ENCODE measurements at regions not wholly inside any gene's neighbourhood (a gene's known extent, or its start where the extent isn't known, plus 50 kb on each side); places are given as distances from the start of the nearest gene placed in this dataset.

DNA sequence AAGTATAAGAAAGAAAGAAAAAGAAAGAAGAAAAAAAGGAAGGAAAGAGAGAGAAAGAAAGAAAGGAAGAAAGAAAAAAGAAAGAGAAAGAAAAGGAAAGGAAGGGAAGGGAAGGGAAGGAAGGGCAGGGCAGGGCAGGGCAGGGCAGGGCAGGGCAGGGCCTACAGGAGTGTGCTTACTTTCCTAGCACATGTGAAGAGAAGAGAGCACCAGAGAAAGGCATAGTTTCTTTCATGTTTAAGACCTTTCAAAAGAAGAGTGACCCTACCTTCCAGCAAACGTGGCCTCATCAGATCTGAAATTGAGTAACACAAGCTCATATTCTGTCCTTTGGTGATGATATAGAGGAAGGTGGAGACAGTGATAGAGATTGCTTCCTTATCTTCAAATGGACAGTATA is 899.3 kb upstream of the RAG2 start:
- H3K27ac ChIP-seq = no peak overlapping the region
- no peaks in the 10 kb centered on the region for H3K36me3 ChIP-seq
- H3K4me3 ChIP-seq = no peak overlapping the region
- no peaks in the 10 kb centered on the region for H3K27me3 ChIP-seq
- intact Hi-C loops (cut with DNase I) = no loop called here
- TF ChIP-seq, protein P1, sequence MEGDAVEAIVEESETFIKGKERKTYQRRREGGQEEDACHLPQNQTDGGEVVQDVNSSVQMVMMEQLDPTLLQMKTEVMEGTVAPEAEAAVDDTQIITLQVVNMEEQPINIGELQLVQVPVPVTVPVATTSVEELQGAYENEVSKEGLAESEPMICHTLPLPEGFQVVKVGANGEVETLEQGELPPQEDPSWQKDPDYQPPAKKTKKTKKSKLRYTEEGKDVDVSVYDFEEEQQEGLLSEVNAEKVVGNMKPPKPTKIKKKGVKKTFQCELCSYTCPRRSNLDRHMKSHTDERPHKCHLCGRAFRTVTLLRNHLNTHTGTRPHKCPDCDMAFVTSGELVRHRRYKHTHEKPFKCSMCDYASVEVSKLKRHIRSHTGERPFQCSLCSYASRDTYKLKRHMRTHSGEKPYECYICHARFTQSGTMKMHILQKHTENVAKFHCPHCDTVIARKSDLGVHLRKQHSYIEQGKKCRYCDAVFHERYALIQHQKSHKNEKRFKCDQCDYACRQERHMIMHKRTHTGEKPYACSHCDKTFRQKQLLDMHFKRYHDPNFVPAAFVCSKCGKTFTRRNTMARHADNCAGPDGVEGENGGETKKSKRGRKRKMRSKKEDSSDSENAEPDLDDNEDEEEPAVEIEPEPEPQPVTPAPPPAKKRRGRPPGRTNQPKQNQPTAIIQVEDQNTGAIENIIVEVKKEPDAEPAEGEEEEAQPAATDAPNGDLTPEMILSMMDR (IDR thresholded peaks at IDR 0.05) = no peak
- 59 to 70% methylated on average over 1 of the region's 1 CpG for WGBS, 2 donors
- peaks cover 0 to 7% (median 0%) of the 10 kb centered on the region in 11 donors for H3K9me3 ChIP-seq
- ATAC-seq = no peak
- DNase-seq = no peak
- no peaks in the 10 kb centered on the region for H3K4me1 ChIP-seq

DNA sequence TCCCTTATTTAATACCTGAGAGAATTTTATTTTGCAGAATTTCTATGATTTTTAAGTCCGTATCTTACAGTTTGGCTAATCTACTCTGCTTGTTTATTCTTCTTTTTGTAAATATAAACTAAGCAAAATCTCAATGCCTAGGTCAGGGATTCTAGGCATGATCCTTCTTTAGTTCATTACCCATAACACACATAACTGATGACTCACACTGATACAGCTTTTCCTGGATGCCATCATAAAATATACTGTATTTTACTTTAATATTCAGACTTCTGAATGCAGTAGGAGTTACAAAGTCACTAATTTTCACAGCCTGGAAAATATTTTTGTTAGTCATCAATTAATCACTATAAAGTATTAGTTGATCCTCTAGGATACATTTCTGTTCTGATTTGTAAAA is 898.2 kb upstream of the RAG2 start:
- intact Hi-C loops (cut with DNase I) = no loop called here
- no peaks in the 10 kb centered on the region for H3K27me3 ChIP-seq
- H3K36me3 ChIP-seq = no peaks in the 10 kb centered on the region
- WGBS, 2 donors = 81 to 89% methylated on average over 1 of the region's 1 CpG
- H3K27ac ChIP-seq = no peak overlapping the region
- H3K4me1 ChIP-seq = no peaks in the 10 kb centered on the region
- no peak for ATAC-seq
- DNase-seq = no peak
- no peak overlapping the region for H3K4me3 ChIP-seq
- H3K9me3 ChIP-seq = peaks cover 0 to 7% (median 0%) of the 10 kb centered on the region in 11 donors
- TF ChIP-seq, protein P1 (IDR thresholded peaks at IDR 0.05) = no peak

DNA sequence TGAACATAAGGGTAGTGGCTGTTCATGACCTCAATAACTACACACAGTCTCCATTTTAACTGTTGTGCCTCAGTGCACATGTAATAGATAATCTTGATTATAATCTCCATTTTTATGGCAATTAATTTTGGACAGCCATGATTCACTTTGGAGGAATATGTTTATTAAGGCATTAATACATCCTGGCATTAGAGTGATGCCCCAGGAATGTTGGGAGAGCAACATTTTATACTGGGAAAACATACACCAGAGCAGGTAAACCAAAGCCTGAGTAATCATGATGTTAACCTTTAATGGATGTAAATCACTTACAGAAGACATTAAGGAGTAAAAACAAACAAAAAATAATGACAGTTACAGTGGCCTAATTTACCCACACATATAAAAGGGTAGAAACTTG is 886.3 kb upstream of the RAG2 start:
- intact Hi-C loops (cut with DNase I) = no loop called here
- DNase-seq (no peak), ATAC-seq (no peak)
- no peak overlapping the region for H3K27ac ChIP-seq
- TF ChIP-seq, protein P1 (IDR thresholded peaks at IDR 0.05) = no peak
- no peak overlapping the region for H3K4me3 ChIP-seq
- no peaks in the 10 kb centered on the region for H3K27me3 ChIP-seq
- H3K36me3 ChIP-seq = no peaks in the 10 kb centered on the region
- no peaks in the 10 kb centered on the region for H3K4me1 ChIP-seq
- H3K9me3 ChIP-seq = no peaks in the 10 kb centered on the region

DNA sequence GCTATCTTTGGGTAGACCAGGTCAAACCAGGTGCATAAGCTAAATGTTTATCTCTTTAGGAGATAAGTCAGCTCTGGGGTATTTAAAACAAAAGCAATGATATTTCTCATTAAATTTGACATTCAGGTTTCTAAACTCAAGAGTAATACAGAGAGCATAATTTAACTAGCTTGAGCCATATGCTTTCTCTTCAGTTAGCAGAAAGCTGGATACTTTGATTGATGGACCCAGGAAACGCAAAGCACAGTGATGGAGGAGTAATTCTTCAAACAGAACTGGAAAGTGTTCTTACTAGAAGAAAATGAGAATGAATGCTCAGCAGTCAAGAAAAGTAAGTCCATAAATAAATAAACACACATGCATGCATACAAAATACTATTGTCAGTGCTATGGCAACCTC is 885.7 kb upstream of the RAG2 start:
- Histone ChIP-seq H3K27me3 (no peaks in the 10 kb centered on the region), H3K4me3 (no peak overlapping the region), H3K4me1 (no peaks in the 10 kb centered on the region), H3K27ac (no peak overlapping the region), H3K36me3 (no peaks in the 10 kb centered on the region), H3K9me3 (no peaks in the 10 kb centered on the region)
- intact Hi-C loops (cut with DNase I) = no loop called here
- DNase-seq = no peak
- TF ChIP-seq, protein P1 (IDR thresholded peaks at IDR 0.05) = no peak
- no peak for ATAC-seq
- 86 to 93% methylated on average over 1 of the region's 1 CpG for WGBS, 2 donors

DNA sequence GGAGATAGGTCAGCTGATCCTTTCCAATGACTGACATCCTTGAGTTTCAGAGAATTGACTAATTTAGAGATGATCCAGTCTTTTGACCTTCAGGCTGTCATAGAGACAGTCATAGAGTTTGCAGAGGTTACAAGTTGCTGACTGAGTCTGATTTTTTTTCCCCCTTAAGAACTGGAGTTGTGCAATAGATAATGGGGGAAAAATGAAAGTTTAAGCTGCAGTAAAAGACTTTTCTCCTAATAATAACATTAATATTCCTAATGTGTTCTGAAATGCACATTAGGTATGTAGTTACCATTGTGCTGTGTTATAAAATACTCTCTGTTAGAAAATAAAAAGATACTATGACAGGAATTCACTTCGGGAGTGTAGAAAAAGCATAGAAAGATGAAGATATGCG is 876.9 kb upstream of the RAG2 start:
- TF ChIP-seq, protein P1 (IDR thresholded peaks at IDR 0.05) = no peak
- ATAC-seq (no peak), DNase-seq (no peak)
- Histone ChIP-seq H3K27me3 (no peaks in the 10 kb centered on the region), H3K4me1 (no peaks in the 10 kb centered on the region), H3K4me3 (no peak overlapping the region), H3K36me3 (no peaks in the 10 kb centered on the region), H3K27ac (no peak overlapping the region), H3K9me3 (peaks cover 0 to 4% (median 0%) of the 10 kb centered on the region in 11 donors)
- WGBS, 2 donors = 54 to 66% methylated on average over 2 of the region's 2 CpGs
- intact Hi-C loops (cut with DNase I) = no loop called here

Measured in heart right ventricle (tissue), 16 donors.